ENCODE measurements at regions not wholly inside any gene's neighbourhood (a gene's known extent, or its start where the extent isn't known, plus 50 kb on each side); places are given as distances from the start of the nearest gene placed in this dataset.

DNA sequence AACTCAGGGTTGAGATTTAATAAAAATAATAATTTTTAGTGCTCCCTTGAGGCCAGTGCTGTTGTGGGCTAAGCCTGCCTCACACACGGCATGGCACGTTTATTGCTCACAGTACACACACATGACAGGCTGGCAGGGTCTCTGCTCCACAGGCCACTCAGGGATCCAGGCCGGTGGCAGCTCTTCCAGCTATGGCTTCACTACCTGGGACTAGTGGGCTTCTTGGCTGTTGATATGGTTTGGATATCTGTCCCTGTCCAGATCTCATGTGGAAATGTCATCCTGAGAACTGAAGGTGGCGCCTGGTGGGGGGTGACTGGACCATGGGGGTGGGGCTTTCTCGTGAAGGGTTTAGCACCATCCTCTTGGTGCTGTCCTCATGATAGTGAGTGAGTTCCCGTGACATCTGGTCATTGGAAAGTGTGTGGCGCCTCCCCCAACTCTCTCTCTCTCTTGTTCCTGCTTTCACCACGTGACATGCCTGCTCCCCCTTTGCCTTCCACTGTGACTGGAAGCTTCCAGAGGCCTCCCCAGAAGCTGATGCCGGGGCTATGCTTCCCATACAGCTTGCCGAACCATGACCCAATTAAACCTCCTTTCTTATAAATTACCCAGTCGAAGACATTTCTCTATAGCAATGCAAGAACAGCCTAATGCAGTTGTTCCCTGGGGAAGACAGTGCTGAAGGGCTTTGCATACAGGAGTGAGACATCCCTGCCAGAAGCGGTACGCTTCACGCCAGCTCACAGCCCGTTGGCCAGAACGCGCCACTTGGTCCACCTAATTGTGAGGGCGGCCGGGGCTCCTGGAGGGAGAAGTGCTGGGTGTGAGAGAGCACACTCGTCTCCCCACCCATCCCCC, 226.9 kb upstream of the C1orf174 start:
- TF ChIP-seq, protein P1, sequence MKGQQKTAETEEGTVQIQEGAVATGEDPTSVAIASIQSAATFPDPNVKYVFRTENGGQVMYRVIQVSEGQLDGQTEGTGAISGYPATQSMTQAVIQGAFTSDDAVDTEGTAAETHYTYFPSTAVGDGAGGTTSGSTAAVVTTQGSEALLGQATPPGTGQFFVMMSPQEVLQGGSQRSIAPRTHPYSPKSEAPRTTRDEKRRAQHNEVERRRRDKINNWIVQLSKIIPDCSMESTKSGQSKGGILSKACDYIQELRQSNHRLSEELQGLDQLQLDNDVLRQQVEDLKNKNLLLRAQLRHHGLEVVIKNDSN (IDR thresholded peaks at IDR 0.05) = no peak
- no peak for TF ChIP-seq FOXM1 (IDR thresholded peaks at IDR 0.05; ENCODE audit: borderline replicate concordance, low read depth)
- TF ChIP-seq, protein P2, sequence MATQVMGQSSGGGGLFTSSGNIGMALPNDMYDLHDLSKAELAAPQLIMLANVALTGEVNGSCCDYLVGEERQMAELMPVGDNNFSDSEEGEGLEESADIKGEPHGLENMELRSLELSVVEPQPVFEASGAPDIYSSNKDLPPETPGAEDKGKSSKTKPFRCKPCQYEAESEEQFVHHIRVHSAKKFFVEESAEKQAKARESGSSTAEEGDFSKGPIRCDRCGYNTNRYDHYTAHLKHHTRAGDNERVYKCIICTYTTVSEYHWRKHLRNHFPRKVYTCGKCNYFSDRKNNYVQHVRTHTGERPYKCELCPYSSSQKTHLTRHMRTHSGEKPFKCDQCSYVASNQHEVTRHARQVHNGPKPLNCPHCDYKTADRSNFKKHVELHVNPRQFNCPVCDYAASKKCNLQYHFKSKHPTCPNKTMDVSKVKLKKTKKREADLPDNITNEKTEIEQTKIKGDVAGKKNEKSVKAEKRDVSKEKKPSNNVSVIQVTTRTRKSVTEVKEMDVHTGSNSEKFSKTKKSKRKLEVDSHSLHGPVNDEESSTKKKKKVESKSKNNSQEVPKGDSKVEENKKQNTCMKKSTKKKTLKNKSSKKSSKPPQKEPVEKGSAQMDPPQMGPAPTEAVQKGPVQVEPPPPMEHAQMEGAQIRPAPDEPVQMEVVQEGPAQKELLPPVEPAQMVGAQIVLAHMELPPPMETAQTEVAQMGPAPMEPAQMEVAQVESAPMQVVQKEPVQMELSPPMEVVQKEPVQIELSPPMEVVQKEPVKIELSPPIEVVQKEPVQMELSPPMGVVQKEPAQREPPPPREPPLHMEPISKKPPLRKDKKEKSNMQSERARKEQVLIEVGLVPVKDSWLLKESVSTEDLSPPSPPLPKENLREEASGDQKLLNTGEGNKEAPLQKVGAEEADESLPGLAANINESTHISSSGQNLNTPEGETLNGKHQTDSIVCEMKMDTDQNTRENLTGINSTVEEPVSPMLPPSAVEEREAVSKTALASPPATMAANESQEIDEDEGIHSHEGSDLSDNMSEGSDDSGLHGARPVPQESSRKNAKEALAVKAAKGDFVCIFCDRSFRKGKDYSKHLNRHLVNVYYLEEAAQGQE (IDR thresholded peaks at IDR 0.05; ENCODE audit: low read depth) = no peak
- no peak for TF ChIP-seq TAF1 (IDR thresholded peaks at IDR 0.05; ENCODE audit: low read depth)
- no peak for TF ChIP-seq EP300 (IDR thresholded peaks at IDR 0.05; ENCODE audit: borderline replicate concordance)
- no peak for TF ChIP-seq TCF12 (IDR thresholded peaks at IDR 0.05; ENCODE audit: low read depth)
- TF ChIP-seq CEBPB (IDR thresholded peaks at IDR 0.05) = no peak
- TF ChIP-seq CREB1 (IDR thresholded peaks at IDR 0.05; ENCODE audit: low read depth) = no peak
- no peak for TF ChIP-seq EGR1 (IDR thresholded peaks at IDR 0.05)
- TF ChIP-seq NFIC (IDR thresholded peaks at IDR 0.05) = no peak

DNA sequence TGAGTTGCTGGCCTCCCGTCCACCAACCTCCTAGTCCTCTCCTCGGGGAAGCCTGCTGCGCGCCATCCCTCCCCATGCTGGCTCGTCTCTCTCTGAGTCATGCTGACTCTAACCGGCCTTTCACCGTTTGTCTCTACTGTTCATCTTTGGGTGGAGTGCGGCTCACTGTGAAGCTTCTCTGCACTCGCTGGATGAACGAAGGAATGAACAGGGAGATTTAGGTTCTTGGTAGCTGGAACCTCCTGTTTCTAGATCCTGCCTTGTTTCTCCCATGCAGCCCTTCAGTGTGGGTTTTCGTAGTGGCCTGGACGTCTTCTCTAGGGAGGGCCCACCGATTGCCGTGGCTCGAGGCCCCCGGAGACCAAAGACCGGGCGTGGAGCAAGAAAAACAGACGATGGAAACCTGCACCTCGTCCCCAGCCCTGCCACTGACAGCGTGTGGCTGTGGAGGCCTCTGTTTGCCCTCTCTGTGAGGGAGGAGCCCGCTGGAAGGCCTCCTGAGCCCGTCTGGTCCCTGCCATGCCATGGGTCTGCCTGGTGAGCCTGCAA, 227.6 kb upstream of the C1orf174 start:
- TF ChIP-seq EGR1 (IDR thresholded peaks at IDR 0.05) = no peak
- no peak for TF ChIP-seq YY1 (IDR thresholded peaks at IDR 0.05; ENCODE audit: low read depth)
- no peak for TF ChIP-seq CREB1 (IDR thresholded peaks at IDR 0.05; ENCODE audit: low read depth)
- TF ChIP-seq CEBPB (IDR thresholded peaks at IDR 0.05) = no peak
- TF ChIP-seq, protein P3, sequence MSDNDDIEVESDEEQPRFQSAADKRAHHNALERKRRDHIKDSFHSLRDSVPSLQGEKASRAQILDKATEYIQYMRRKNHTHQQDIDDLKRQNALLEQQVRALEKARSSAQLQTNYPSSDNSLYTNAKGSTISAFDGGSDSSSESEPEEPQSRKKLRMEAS (IDR thresholded peaks at IDR 0.05) = no peak
- no peak for TF ChIP-seq EP300 (IDR thresholded peaks at IDR 0.05; ENCODE audit: borderline replicate concordance)
- TF ChIP-seq TEAD4 (IDR thresholded peaks at IDR 0.05) = no peak

DNA sequence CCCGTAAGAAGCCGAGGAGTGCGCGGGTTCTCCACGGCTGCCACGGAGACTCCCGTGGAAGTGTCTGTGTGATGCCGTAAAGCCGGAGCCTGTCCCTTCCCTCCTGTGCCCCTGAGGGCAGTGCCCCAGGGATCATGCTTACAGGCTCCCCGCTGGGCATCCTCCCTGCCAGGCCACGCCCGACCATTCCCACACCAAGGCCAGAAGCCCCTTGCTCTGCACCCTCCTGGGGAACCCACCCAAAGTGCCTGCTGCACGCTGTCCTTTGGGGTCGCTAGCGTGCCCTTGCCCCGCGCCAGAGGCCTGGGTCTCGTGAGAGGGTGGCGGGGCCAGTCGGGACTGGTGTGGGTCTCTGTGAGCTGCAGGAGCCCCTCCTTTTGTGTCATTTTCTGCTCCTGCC, 228.5 kb upstream of the C1orf174 start:
- TF ChIP-seq, protein P3 (IDR thresholded peaks at IDR 0.05) = no peak
- no peak for TF ChIP-seq NFIC (IDR thresholded peaks at IDR 0.05)
- TF ChIP-seq, protein P2 (IDR thresholded peaks at IDR 0.05; ENCODE audit: low read depth) = no peak
- no peak for TF ChIP-seq CEBPB (IDR thresholded peaks at IDR 0.05)
- no peak for TF ChIP-seq TEAD4 (IDR thresholded peaks at IDR 0.05)
- no peak for TF ChIP-seq CREB1 (IDR thresholded peaks at IDR 0.05; ENCODE audit: low read depth)
- TF ChIP-seq ZBTB7A (IDR thresholded peaks at IDR 0.05; ENCODE audit: low read depth) = no peak
- TF ChIP-seq EP300 (IDR thresholded peaks at IDR 0.05; ENCODE audit: borderline replicate concordance) = no peak
- TF ChIP-seq FOXM1 (IDR thresholded peaks at IDR 0.05; ENCODE audit: borderline replicate concordance, low read depth) = no peak
- TF ChIP-seq TCF12 (IDR thresholded peaks at IDR 0.05; ENCODE audit: low read depth) = no peak
- TF ChIP-seq TAF1 (IDR thresholded peaks at IDR 0.05; ENCODE audit: low read depth) = no peak
- TF ChIP-seq YY1 (IDR thresholded peaks at IDR 0.05; ENCODE audit: low read depth) = no peak
- TF ChIP-seq, protein P1 (IDR thresholded peaks at IDR 0.05) = no peak

DNA sequence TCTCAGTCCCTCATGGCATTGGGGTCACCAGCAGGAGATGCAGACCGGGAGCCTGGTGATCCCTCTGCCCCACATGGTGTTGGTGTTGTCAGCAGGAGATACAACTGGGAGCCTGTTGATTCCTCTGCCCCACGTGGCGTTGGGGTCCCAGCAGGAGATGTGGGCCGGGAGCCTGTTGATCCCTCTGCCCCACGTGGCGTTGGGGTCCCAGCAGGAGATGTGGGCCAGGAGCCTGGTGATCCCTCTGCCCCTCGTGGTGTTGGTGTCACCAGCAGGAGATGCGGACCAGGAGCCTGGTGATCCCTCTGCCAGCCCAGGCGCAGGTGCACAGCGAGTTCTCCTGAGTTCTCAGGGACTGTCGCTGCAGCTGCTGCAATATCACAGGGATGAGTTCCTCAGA, 229.6 kb upstream of the C1orf174 start:
- TF ChIP-seq, protein P3 (IDR thresholded peaks at IDR 0.05) = no peak

DNA sequence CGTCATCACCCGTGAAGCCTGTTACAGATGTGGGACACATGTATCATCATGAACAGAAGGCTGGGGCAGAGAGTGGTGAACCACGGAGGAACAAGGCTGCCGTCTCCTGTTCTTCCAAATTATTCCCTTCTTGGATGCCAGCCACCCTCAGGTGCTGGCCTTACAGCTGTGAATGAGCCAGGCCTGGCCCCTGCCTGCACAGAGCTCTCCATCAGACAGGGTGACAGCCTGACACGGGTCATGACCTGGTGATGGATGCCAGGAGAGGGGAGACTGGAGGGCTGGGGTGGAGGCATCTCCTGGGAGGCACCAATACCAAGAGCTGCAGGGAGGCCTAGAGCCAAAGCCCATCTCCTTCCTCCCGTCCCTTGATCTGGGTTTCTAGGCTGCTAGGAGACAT, 230.0 kb upstream of the C1orf174 start:
- TF ChIP-seq CREB1 (IDR thresholded peaks at IDR 0.05; ENCODE audit: low read depth) = no peak
- no peak for TF ChIP-seq FOXM1 (IDR thresholded peaks at IDR 0.05; ENCODE audit: borderline replicate concordance, low read depth)
- TF ChIP-seq TEAD4 (IDR thresholded peaks at IDR 0.05) = no peak

DNA sequence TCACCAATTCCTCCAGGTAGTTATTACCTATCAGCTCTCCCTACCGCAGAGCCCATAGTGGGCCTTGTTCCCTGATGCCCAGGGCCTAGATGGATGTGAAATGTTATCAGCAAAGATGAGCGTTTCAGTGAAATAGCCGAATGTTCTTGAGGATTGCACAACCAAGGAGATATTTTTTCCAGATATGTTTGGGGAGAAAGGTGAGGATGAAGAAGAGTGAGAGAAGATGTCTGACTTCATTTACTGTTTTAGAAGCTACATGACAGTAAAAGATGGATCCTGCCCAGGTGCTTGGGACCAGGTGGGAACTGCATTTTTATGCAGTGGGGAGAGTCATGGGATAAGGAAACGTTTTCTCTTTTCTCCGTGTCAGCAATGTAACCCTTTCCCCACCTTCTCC, 231.7 kb upstream of the C1orf174 start:
- TF ChIP-seq EGR1 (IDR thresholded peaks at IDR 0.05) = no peak
- TF ChIP-seq, protein P3 (IDR thresholded peaks at IDR 0.05) = no peak

All from Ishikawa (cell line).